HCT116 (cell line): ENCODE measurements at regions not wholly inside any gene's neighbourhood (a gene's known extent, or its start where the extent isn't known, plus 50 kb on each side); places are given as distances from the start of the nearest gene placed in this dataset.

Source experiments
- CBX3 ChIP-seq: IDR thresholded peaks from 2 replicates; pipeline ENCODE4 v1.6.1; 2012; ENCODE audit warnings: low read depth
- CEBPB ChIP-seq: IDR thresholded peaks from 2 replicates; pipeline ENCODE4 v1.6.1; 2012; ENCODE audit warnings: low read depth
- POLR2A ChIP-seq: IDR thresholded peaks from 2 replicates; pipeline ENCODE4 v1.7.0; 2011; ENCODE audit warnings: borderline replicate concordance; ENCODE audit not compliant: insufficient read depth, insufficient read length; ENCODE audit errors: extremely low read depth
- POLR2AphosphoS5 ChIP-seq: IDR thresholded peaks from 2 replicates; pipeline ENCODE4 v1.6.1; 2011; ENCODE audit warnings: mild to moderate bottlenecking, low read depth, low read length, moderate library complexity
- SP1 ChIP-seq: IDR thresholded peaks from 2 replicates; pipeline ENCODE4 v1.6.1; 2012; ENCODE audit warnings: low read depth
- TCF7L2 ChIP-seq: IDR thresholded peaks from 2 replicates; pipeline ENCODE4 v1.7.0; 2011; ENCODE audit warnings: borderline replicate concordance, inconsistent platforms; ENCODE audit not compliant: insufficient read depth, insufficient read length; ENCODE audit errors: extremely low read depth
- YY1 ChIP-seq: IDR thresholded peaks from 2 replicates; pipeline ENCODE4 v1.6.1; 2011; ENCODE audit warnings: low read length, low read depth, moderate library complexity, mild to moderate bottlenecking; ENCODE audit not compliant: insufficient replicate concordance; ENCODE audit errors: extremely low read depth
- ZFX ChIP-seq: fragments of 450-650 bp; IDR thresholded peaks from 2 replicates; pipeline ENCODE4 v1.6.1; 2017
- ZNF274 ChIP-seq: fragments of 200-500 bp; sonication (Bioruptor generic); IDR thresholded peaks from 2 replicates; pipeline ENCODE4 v1.6.1; 2014; ENCODE audit warnings: mild to moderate bottlenecking, low read depth, low read length, inconsistent platforms
- TF ChIP-seq, protein P1 (sequence below), 3 experiments: fragments of 200-600 bp in 1 of 3; sonication (generic) in 1 of 3; IDR thresholded peaks in 2 of 3; conservative IDR thresholded peaks in 1 of 3; 2 replicates each; pipeline ENCODE4 v1.5.1; 2012 to 2017; ENCODE audit warnings: low read depth in 2 of 3, low read length in 2 of 3, antibody characterized with exemption in 1 of 3, borderline replicate concordance in 1 of 3, control low read depth in 1 of 3, mild to moderate bottlenecking in 1 of 3, mixed read lengths in 1 of 3, mixed run types in 1 of 3, moderate library complexity in 1 of 3; ENCODE audit not compliant: insufficient read depth in 1 of 3
- TF ChIP-seq, protein P2 (sequence below): IDR thresholded peaks from 2 replicates; pipeline ENCODE4 v1.6.1; 2012; ENCODE audit warnings: low read depth
- TF ChIP-seq, protein P3 (sequence below): IDR thresholded peaks from 2 replicates; pipeline ENCODE4 v1.6.1; 2012
- TF ChIP-seq, protein P4 (sequence below): IDR thresholded peaks from 2 replicates; pipeline ENCODE4 v1.6.1; 2012
- TF ChIP-seq, protein P5 (sequence below): IDR thresholded peaks from 2 replicates; pipeline ENCODE4 v1.6.1; 2011; ENCODE audit warnings: mild to moderate bottlenecking, low read length, moderate library complexity; ENCODE audit not compliant: insufficient replicate concordance; ENCODE audit errors: extremely low read depth

DNA sequence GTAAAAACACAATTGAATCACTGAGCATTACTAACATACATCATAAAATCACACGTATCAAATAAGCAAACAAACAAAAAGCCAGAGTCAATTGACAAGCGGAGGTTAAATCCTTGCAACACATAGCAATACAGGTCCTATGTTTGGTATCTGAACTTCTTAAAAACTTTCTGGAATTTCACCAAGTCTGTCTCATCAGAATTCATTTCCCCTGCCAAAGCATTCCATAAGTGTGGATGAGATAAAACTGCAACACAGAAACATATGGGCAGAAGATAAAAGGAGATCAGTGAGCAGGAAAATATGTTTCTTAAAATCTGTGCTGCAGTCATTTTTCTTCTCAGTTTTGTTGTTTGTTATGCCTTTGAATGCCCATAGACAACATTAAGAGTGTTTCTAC, 1155.5 kb downstream of the TBL1XR1 start:
- no peak for TF ChIP-seq POLR2AphosphoS5
- no peak for TF ChIP-seq CBX3
- TF ChIP-seq, protein P1, sequence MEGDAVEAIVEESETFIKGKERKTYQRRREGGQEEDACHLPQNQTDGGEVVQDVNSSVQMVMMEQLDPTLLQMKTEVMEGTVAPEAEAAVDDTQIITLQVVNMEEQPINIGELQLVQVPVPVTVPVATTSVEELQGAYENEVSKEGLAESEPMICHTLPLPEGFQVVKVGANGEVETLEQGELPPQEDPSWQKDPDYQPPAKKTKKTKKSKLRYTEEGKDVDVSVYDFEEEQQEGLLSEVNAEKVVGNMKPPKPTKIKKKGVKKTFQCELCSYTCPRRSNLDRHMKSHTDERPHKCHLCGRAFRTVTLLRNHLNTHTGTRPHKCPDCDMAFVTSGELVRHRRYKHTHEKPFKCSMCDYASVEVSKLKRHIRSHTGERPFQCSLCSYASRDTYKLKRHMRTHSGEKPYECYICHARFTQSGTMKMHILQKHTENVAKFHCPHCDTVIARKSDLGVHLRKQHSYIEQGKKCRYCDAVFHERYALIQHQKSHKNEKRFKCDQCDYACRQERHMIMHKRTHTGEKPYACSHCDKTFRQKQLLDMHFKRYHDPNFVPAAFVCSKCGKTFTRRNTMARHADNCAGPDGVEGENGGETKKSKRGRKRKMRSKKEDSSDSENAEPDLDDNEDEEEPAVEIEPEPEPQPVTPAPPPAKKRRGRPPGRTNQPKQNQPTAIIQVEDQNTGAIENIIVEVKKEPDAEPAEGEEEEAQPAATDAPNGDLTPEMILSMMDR (IDR thresholded peaks at IDR 0.05 in 2 of 3, conservative IDR thresholded peaks at IDR 0.05 in 1 of 3; ENCODE audit: borderline replicate concordance in 1 of 3, insufficient read depth in 1 of 3, low read depth in 2 of 3, low read length in 2 of 3): no peak
- TF ChIP-seq, protein P2, sequence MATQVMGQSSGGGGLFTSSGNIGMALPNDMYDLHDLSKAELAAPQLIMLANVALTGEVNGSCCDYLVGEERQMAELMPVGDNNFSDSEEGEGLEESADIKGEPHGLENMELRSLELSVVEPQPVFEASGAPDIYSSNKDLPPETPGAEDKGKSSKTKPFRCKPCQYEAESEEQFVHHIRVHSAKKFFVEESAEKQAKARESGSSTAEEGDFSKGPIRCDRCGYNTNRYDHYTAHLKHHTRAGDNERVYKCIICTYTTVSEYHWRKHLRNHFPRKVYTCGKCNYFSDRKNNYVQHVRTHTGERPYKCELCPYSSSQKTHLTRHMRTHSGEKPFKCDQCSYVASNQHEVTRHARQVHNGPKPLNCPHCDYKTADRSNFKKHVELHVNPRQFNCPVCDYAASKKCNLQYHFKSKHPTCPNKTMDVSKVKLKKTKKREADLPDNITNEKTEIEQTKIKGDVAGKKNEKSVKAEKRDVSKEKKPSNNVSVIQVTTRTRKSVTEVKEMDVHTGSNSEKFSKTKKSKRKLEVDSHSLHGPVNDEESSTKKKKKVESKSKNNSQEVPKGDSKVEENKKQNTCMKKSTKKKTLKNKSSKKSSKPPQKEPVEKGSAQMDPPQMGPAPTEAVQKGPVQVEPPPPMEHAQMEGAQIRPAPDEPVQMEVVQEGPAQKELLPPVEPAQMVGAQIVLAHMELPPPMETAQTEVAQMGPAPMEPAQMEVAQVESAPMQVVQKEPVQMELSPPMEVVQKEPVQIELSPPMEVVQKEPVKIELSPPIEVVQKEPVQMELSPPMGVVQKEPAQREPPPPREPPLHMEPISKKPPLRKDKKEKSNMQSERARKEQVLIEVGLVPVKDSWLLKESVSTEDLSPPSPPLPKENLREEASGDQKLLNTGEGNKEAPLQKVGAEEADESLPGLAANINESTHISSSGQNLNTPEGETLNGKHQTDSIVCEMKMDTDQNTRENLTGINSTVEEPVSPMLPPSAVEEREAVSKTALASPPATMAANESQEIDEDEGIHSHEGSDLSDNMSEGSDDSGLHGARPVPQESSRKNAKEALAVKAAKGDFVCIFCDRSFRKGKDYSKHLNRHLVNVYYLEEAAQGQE: no peak
- no peak for TF ChIP-seq ZNF274
- TF ChIP-seq, protein P3, sequence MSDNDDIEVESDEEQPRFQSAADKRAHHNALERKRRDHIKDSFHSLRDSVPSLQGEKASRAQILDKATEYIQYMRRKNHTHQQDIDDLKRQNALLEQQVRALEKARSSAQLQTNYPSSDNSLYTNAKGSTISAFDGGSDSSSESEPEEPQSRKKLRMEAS: no peak
- no peak for TF ChIP-seq POLR2A
- no peak for TF ChIP-seq CEBPB
- no peak for TF ChIP-seq YY1
- TF ChIP-seq, protein P4, sequence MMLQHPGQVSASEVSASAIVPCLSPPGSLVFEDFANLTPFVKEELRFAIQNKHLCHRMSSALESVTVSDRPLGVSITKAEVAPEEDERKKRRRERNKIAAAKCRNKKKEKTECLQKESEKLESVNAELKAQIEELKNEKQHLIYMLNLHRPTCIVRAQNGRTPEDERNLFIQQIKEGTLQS: no peak
- no peak for TF ChIP-seq SP1
- no peak for TF ChIP-seq ZFX
- TF ChIP-seq, protein P5, sequence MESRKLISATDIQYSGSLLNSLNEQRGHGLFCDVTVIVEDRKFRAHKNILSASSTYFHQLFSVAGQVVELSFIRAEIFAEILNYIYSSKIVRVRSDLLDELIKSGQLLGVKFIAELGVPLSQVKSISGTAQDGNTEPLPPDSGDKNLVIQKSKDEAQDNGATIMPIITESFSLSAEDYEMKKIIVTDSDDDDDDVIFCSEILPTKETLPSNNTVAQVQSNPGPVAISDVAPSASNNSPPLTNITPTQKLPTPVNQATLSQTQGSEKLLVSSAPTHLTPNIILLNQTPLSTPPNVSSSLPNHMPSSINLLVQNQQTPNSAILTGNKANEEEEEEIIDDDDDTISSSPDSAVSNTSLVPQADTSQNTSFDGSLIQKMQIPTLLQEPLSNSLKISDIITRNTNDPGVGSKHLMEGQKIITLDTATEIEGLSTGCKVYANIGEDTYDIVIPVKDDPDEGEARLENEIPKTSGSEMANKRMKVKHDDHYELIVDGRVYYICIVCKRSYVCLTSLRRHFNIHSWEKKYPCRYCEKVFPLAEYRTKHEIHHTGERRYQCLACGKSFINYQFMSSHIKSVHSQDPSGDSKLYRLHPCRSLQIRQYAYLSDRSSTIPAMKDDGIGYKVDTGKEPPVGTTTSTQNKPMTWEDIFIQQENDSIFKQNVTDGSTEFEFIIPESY: no peak
- TF ChIP-seq TCF7L2: no peak
